ENCODE measurements at regions not wholly inside any gene's neighbourhood (a gene's known extent, or its start where the extent isn't known, plus 50 kb on each side); places are given as distances from the start of the nearest gene placed in this dataset.

DNA sequence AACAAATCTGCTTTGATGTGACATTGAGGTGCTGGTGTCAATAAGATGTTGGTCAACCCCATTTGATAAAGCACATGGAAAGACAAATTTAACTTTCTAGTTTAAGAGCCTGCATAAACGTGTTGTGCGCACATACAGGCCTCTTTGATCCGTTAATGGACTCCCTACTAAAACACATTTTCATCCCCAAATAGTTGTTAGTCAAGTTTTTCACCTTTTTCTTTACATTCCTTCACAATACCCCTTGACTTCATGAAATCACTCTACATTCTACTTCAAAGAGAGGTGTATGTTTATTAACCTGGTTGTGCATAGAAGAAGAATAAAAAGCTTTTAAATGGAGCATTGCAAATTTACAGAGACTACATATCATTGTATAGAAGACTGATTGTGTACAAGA, 180.3 kb downstream of the HDGFL1 start:
- intact Hi-C loops (cut with micrococcal nuclease): no loop called here
- POLR2A ChIA-PET: no interaction called here
- H3K27me3 Mint-ChIP-seq (ENCODE audit: insufficient read depth, unreplicated experiment): no peaks in the 10 kb centered on the region

GRCh38 chr6:22751223-22751622, 181.9 kb downstream of the HDGFL1 start:
- no TSS peak for BruUV-seq (replicated peaks)
- ChIA-PET CTCF (no interaction called here), POLR2A (no interaction called here)
- Mint-ChIP-seq H3K27ac (ENCODE audit: low read depth, unreplicated experiment) (no peak overlapping the region), H3K27me3 (ENCODE audit: insufficient read depth, unreplicated experiment) (no peaks in the 10 kb centered on the region), H3K4me3 (ENCODE audit: unreplicated experiment) (no peak overlapping the region), H3K4me1 (ENCODE audit: insufficient read depth, unreplicated experiment) (no peaks in the 10 kb centered on the region), H3K9me3 (ENCODE audit: unreplicated experiment) (no peaks in the 10 kb centered on the region), H3K36me3 (ENCODE audit: insufficient read depth, unreplicated experiment) (no peaks in the 10 kb centered on the region)
- intact Hi-C loops (cut with micrococcal nuclease): no loop called here
- DNase-seq (ENCODE audit: unreplicated experiment): no peak
- no peak for TF ChIP-seq CTCF (IDR thresholded peaks at IDR 0.05; ENCODE audit: unreplicated experiment)

More for the DNA sequence above, 180.3 kb downstream of the HDGFL1 start:
- no peak for DNase-seq (ENCODE audit: unreplicated experiment)
- Mint-ChIP-seq H3K27ac (ENCODE audit: low read depth, unreplicated experiment) (no peak overlapping the region), H3K9me3 (ENCODE audit: unreplicated experiment) (no peaks in the 10 kb centered on the region), H3K4me3 (ENCODE audit: unreplicated experiment) (no peak overlapping the region), H3K4me1 (ENCODE audit: insufficient read depth, unreplicated experiment) (no peaks in the 10 kb centered on the region), H3K36me3 (ENCODE audit: insufficient read depth, unreplicated experiment) (no peaks in the 10 kb centered on the region)
- CTCF ChIA-PET: no interaction called here
- no peak for TF ChIP-seq CTCF (IDR thresholded peaks at IDR 0.05; ENCODE audit: unreplicated experiment)
- no TSS peak for BruUV-seq (replicated peaks)

DNA sequence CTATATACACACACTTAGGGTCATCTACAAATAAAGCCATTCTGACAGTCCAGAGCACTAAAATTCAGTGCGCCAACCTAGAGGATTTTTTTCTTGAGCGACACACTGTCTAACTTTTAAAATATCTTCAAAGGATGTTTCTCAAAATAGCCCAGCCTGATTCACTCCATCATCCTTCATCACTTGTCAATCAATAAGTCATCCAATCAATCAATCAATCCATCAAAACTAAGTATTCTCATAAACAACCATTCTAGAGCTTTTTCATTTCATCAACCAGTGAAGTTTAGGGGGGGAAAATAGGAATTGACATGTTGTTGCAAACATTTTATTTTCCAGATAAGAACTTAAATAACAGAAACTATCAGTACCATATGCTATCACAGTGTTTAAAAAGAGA, 183.2 kb downstream of the HDGFL1 start:
- ChIA-PET CTCF (interaction anchor here (0.7 kb wide), 1 partner anchor 1928 kb away, joined by 3 read pairs; no protein-coding TSS in a partner anchor), POLR2A (no interaction called here)
- no peaks in the 10 kb centered on the region for H3K4me1 Mint-ChIP-seq (ENCODE audit: insufficient read depth, unreplicated experiment)

GRCh38 chr6:22754061-22754460, 184.7 kb downstream of the HDGFL1 start:
- Mint-ChIP-seq H3K9me3 (ENCODE audit: unreplicated experiment) (no peaks in the 10 kb centered on the region), H3K4me3 (ENCODE audit: unreplicated experiment) (no peak overlapping the region), H3K36me3 (ENCODE audit: insufficient read depth, unreplicated experiment) (no peaks in the 10 kb centered on the region), H3K27me3 (ENCODE audit: insufficient read depth, unreplicated experiment) (no peaks in the 10 kb centered on the region), H3K4me1 (ENCODE audit: insufficient read depth, unreplicated experiment) (no peaks in the 10 kb centered on the region), H3K27ac (ENCODE audit: low read depth, unreplicated experiment) (no peak overlapping the region)
- BruUV-seq (replicated peaks): no TSS peak
- DNase-seq (ENCODE audit: unreplicated experiment): no peak
- CTCF ChIA-PET: interaction anchor here (0.5 kb wide), 1 partner anchor 170 kb away, joined by 3 read pairs; no protein-coding TSS in a partner anchor
- TF ChIP-seq CTCF (IDR thresholded peaks at IDR 0.05; ENCODE audit: unreplicated experiment): no peak
- POLR2A ChIA-PET: interaction anchor here (0.6 kb wide), 2 partner anchors 264 to 314 kb away, joined by 3 to 5 read pairs; no protein-coding TSS in a partner anchor
- intact Hi-C loops (cut with micrococcal nuclease): no loop called here

More for the DNA sequence above, 183.2 kb downstream of the HDGFL1 start:
- TF ChIP-seq CTCF (IDR thresholded peaks at IDR 0.05; ENCODE audit: unreplicated experiment): no peak
- no TSS peak for BruUV-seq (replicated peaks)
- no peaks in the 10 kb centered on the region for H3K27me3 Mint-ChIP-seq (ENCODE audit: insufficient read depth, unreplicated experiment)
- no peak for DNase-seq (ENCODE audit: unreplicated experiment)
- intact Hi-C loops (cut with micrococcal nuclease): no loop called here
- no peaks in the 10 kb centered on the region for H3K9me3 Mint-ChIP-seq (ENCODE audit: unreplicated experiment)
- H3K27ac Mint-ChIP-seq (ENCODE audit: low read depth, unreplicated experiment): no peak overlapping the region
- no peak overlapping the region for H3K4me3 Mint-ChIP-seq (ENCODE audit: unreplicated experiment)
- H3K36me3 Mint-ChIP-seq (ENCODE audit: insufficient read depth, unreplicated experiment): no peaks in the 10 kb centered on the region
